Stimulated activated naive B cell treated with anti-CD40 and anti-IgM and Interleukin-4, amounts not matched to agents 10 μg/mL and 1 μg/mL and 100 μg/mL, for 72 hours (primary cell): ENCODE measurements at regions not wholly inside any gene's neighbourhood (a gene's known extent, or its start where the extent isn't known, plus 50 kb on each side); places are given as distances from the start of the nearest gene placed in this dataset.
"Not testable (repeated sequence)": the region's sequence is repeated elsewhere in the genome, so short reads cannot be mapped to it uniquely, and the experiment has no call there.

Experiments
- ATAC-seq, 2 donors: fragments of 150-1000 bp; cut with Tn5 transposase; replicated peaks; 2 replicates each; pipeline ENCODE4 v1.10.0; 2021; ENCODE audit warnings: moderate library complexity in 1 of 2
- DNase-seq: peaks from one replicate; pipeline ENCODE4 v3.0.0; 2021
- H3K27ac Mint-ChIP-seq: one replicate; pipeline ENCODE4 v1.8.0; 2022; ENCODE audit warnings: mild to moderate bottlenecking, mixed read lengths
- H3K27me3 Mint-ChIP-seq, 2 donors: one replicate each; pipeline ENCODE4 v1.8.0; 2022; ENCODE audit warnings: mixed read lengths in 2 of 2
- H3K36me3 Mint-ChIP-seq, 2 donors: one replicate each; pipeline ENCODE4 v1.8.0; 2022; ENCODE audit warnings: mixed read lengths in 2 of 2, mild to moderate bottlenecking in 1 of 2
- H3K4me1 Mint-ChIP-seq, 2 donors: one replicate each; pipeline ENCODE4 v1.8.0; 2022; ENCODE audit warnings: mixed read lengths in 2 of 2, mild to moderate bottlenecking in 1 of 2
- H3K4me3 Mint-ChIP-seq, 2 donors: one replicate each; pipeline ENCODE4 v1.8.0; 2022; ENCODE audit warnings: mild to moderate bottlenecking in 2 of 2, mixed read lengths in 2 of 2, moderate library complexity in 1 of 2
- H3K9me3 Mint-ChIP-seq, 2 donors: one replicate each; pipeline ENCODE4 v1.8.0; 2022; ENCODE audit warnings: mixed read lengths in 2 of 2, mild to moderate bottlenecking in 1 of 2

DNA sequence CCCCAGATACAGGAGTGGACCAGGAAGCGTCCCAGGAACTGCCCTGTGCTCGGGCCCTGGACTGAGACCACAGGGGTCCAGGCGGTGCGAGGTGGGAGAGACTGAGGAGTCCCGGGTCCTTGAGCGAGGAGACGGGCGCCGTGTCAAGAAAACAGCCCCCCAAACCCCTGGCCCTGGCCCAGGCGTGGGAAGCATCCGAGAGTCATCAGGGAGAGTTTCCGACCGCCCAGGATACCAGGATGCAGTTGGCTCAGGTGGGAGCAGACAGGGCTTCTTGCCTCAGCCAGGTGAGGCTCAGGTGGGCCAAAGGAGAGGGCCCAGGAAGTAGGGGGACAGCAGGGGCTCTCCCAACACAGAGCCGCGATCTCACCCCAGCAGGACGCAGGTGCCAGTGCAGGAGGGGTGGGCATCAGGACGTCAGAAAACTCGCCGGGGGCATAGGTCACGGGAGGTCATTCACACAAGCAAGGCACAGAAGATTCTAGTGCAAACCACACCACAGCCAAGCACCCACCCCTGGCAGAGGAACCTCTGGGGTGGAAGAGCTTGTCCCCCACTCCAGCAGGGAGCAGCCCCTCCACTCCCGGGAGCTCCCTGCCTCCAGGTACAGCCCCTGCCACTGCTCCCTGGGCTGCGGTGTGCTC, 102.5 kb upstream of the EIF5 start:
- Mint-ChIP-seq H3K27ac (no peak overlapping the region), H3K4me3 (no peak overlapping the region), H3K36me3 (peaks cover 0 to 2% of the 10 kb centered on the region in 2 donors), H3K9me3 (peaks cover 0 to 3% of the 10 kb centered on the region in 2 donors), H3K4me1 (no peaks in the 10 kb centered on the region), H3K27me3 (peaks cover 54 to 64% of the 10 kb centered on the region in 2 donors)
- DNase-seq, result no peak
- ATAC-seq, result no peak

DNA sequence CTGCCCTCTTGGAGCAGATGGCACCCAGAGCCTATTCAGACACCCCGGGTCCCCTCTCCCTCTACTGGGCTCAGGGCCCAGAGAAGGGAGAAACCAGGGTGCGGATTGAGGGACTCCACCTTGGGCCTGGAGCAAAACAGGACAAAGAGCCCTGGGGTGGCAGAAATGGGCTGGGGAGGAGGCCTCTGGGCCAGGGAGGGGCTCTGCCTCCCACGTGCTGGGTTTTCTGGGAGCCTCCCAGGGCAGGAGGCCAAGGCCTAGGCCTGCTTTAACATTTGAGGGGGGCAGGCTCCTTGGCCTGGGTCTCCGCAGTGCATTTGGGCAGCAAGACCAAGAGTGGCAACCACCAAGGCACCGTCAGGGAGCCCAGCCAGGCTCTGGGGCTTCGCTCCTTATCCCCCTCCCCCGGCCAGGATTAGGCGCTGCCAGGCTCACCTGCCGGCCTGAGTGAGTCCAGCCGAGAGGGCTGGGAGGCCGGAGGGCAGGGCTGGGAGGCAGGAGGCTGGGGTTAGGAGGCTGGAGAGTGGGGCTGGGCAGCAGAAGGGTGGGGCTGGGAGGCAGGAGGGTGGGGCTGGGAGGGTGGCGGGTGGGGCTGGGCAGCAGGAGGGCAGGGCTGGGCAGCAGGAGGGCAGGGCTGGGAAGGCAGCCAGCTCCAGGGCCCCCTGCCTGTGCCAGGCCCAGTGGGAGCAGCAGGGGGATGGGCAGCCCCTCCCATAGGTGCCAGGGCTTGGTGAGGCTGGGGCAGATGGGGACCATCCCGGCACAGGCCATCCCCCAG, 101.8 kb upstream of the EIF5 start:
- Mint-ChIP-seq H3K4me1 (no peaks in the 10 kb centered on the region), H3K27me3 (peaks cover 49 to 57% of the 10 kb centered on the region in 2 donors), H3K9me3 (peaks cover 1 to 3% of the 10 kb centered on the region in 2 donors), H3K4me3 (no peak overlapping the region), H3K27ac (no peak overlapping the region), H3K36me3 (peaks cover 0 to 2% of the 10 kb centered on the region in 2 donors)
- ATAC-seq, result no peak
- DNase-seq, result no peak

DNA sequence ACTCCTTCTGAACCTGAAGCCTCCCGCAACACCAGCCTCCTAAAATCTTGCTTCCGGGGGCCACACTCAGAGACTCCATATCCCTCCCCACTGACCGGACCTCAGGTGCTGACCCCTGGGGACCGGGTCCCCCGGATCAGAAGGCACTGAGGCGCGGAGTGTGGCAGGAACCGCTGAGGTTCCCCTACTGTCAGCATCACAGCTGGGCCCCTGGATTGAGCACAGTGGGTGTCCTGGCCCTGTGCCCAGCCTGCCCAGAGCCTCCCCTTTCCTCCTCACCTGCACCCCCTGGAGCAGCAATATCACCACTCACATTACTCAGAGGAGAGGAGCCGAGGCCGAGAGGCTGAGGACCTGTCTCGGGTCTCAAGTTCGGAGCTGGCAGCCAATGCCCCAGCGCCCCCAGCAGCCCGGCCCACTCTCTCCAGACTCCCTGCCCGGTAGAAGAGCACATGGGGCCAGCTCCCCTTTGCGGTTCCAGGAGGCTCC, 101.2 kb upstream of the EIF5 start:
- no peak overlapping the region for H3K4me3 Mint-ChIP-seq
- H3K27ac Mint-ChIP-seq, result no peak overlapping the region
- DNase-seq (no peak), ATAC-seq (no peak)
- H3K4me1 Mint-ChIP-seq, result no peaks in the 10 kb centered on the region
- peaks cover 0 to 2% of the 10 kb centered on the region in 2 donors for H3K36me3 Mint-ChIP-seq
- peaks cover 46 to 53% of the 10 kb centered on the region in 2 donors for H3K27me3 Mint-ChIP-seq
- peaks cover 5 to 8% of the 10 kb centered on the region in 2 donors for H3K9me3 Mint-ChIP-seq

DNA sequence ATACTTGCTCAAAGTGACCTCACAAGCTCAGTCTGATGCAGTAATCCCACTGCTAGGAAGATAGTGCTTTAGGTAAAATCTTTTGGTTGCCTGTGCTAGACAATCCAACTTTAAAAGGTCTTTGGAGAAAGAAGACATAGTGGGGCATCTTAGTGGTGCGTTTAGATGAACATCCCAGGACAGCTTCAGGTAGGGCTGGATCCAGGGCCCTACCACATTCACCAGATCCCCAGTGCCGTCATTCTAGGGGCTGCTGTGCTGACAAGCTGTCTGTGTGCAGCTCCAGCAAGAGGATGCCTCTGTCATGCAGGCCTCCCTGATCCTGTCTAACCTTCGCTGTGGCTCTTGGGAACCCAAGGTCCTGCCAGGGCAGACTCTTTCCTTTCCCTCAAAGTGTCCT, 100.7 kb upstream of the EIF5 start:
- Mint-ChIP-seq H3K9me3 (peaks cover 5 to 12% of the 10 kb centered on the region in 2 donors), H3K36me3 (peaks cover 2% of the 10 kb centered on the region in 2 donors), H3K4me1 (no peaks in the 10 kb centered on the region), H3K4me3 (no peak overlapping the region), H3K27ac (no peak overlapping the region), H3K27me3 (peaks cover 42 to 50% of the 10 kb centered on the region in 2 donors)
- ATAC-seq (no peak), DNase-seq (no peak)

DNA sequence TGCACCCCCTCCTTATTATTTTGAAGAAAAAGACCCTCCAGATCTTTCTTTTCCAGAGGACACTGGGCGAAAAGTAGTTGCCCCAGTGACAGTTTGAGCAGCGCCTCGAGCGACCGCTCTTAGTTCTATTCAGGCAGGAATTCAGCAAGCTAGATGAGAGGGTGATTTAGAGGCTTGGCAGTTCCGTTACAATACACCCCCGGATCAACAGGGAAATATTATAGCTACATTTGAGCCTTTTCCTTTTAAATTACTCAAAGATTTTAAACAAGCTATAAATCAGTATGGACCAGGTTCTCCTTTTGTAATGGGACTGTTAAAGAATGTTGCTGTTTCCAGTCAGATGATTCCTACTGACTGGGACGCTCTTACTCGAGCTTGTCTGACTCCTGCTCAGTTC, 99.2 kb upstream of the EIF5 start:
- not testable (repeated sequence) for H3K4me3 Mint-ChIP-seq, DNase-seq, ATAC-seq, H3K4me1 Mint-ChIP-seq, H3K27ac Mint-ChIP-seq, H3K36me3 Mint-ChIP-seq
- peaks cover 40 to 47% of the 10 kb centered on the region in 2 donors for H3K27me3 Mint-ChIP-seq
- peaks cover 9 to 18% of the 10 kb centered on the region in 2 donors for H3K9me3 Mint-ChIP-seq

DNA sequence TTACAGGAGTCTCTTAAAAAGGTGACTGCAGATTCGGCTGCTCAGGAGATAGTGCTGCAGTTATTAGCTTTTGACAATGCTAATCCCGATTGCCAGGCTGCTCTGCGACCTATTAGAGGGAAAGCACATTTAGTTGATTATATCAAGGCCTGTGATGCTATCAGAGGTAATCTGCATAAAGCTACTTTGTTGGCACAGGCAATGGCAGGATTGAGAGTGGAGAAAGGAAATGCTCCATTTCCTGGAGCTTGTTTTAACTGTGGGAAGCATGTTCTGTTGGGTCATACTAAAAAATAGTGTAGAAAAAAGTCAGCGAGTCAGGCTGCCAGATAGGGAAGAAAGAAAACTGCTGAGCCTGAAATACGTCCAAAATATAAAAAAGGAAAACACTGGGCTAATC, 98.5 kb upstream of the EIF5 start:
- H3K27me3 Mint-ChIP-seq, result peaks cover 34 to 42% of the 10 kb centered on the region in 2 donors
- ATAC-seq, DNase-seq, H3K4me3 Mint-ChIP-seq, H3K4me1 Mint-ChIP-seq, H3K27ac Mint-ChIP-seq, H3K36me3 Mint-ChIP-seq: not testable (repeated sequence)
- peaks cover 9 to 18% of the 10 kb centered on the region in 2 donors for H3K9me3 Mint-ChIP-seq

GRCh38 chr14:103239751-103240150, 94.3 kb upstream of the EIF5 start:
- no peak for DNase-seq
- H3K4me3 Mint-ChIP-seq, result no peak overlapping the region
- H3K27ac Mint-ChIP-seq, result no peak overlapping the region
- peaks cover 24 to 25% of the 10 kb centered on the region in 2 donors for H3K27me3 Mint-ChIP-seq
- no peak for ATAC-seq
- peaks cover 13 to 18% of the 10 kb centered on the region in 2 donors for H3K9me3 Mint-ChIP-seq
- H3K4me1 Mint-ChIP-seq, result no peaks in the 10 kb centered on the region
- peaks cover 0 to 3% of the 10 kb centered on the region in 2 donors for H3K36me3 Mint-ChIP-seq

GRCh38 chr14:103241531-103241930, 92.5 kb upstream of the EIF5 start:
- DNase-seq, result no peak
- ATAC-seq, result no peak
- Mint-ChIP-seq H3K27ac (no peak overlapping the region), H3K27me3 (peaks cover 14 to 25% of the 10 kb centered on the region in 2 donors), H3K4me1 (no peaks in the 10 kb centered on the region), H3K4me3 (no peak overlapping the region), H3K9me3 (peaks cover 10 to 18% of the 10 kb centered on the region in 2 donors), H3K36me3 (peaks cover 0 to 3% of the 10 kb centered on the region in 2 donors)

GRCh38 chr14:103243764-103244737, 90.0 kb upstream of the EIF5 start:
- DNase-seq, result no peak
- Mint-ChIP-seq H3K4me3 (no peak overlapping the region), H3K27me3 (peaks cover 25 to 36% of the 10 kb centered on the region in 2 donors), H3K36me3 (no peaks in the 10 kb centered on the region), H3K9me3 (peaks cover 4 to 6% of the 10 kb centered on the region in 2 donors), H3K4me1 (no peaks in the 10 kb centered on the region), H3K27ac (no peak overlapping the region)
- no peak for ATAC-seq

- H3K4me1 Mint-ChIP-seq, H3K9me3 Mint-ChIP-seq, H3K4me3 Mint-ChIP-seq, DNase-seq, H3K27ac Mint-ChIP-seq, ATAC-seq, H3K36me3 Mint-ChIP-seq: not testable (repeated sequence)
- H3K27me3 Mint-ChIP-seq, result peaks cover 27 to 39% of the 10 kb centered on the region in 2 donors
Measured at GRCh38 chr14:103245624-103246031, 88.4 kb upstream of the EIF5 start.

GRCh38 chr14:103246070-103246469, 88.0 kb upstream of the EIF5 start:
- Mint-ChIP-seq H3K9me3 (peaks cover 0 to 3% of the 10 kb centered on the region in 2 donors), H3K27ac (no peak overlapping the region), H3K4me1 (no peaks in the 10 kb centered on the region), H3K36me3 (no peaks in the 10 kb centered on the region), H3K27me3 (peaks cover 29 to 42% of the 10 kb centered on the region in 2 donors), H3K4me3 (no peak overlapping the region)
- ATAC-seq (no peak), DNase-seq (no peak)

DNA sequence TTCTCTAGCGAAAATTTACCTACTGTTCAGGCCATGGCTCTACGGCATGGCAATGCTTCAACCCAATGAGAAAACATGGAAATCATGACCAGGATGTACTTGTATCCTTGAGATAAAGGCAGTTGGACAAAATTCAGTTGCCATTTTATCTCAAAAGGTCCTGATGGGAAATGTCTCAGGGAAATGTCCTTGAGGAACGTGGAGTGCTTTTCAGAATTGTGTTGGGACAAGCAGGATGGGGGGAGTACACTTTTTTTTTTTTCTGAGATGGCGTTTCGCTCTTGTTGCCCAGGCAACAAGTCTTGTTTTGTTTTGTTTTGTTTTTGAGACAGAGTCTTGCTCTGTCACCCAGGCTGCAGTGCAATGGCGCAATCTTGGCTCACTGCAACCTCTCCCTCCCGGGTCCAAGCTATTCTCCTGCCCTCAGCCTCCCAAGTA, 86.8 kb upstream of the EIF5 start:
- no peak overlapping the region for H3K27ac Mint-ChIP-seq
- peaks cover 33 to 48% of the 10 kb centered on the region in 2 donors for H3K27me3 Mint-ChIP-seq
- ATAC-seq, result no peak
- H3K4me3 Mint-ChIP-seq, result no peak overlapping the region
- no peaks in the 10 kb centered on the region for H3K36me3 Mint-ChIP-seq
- DNase-seq, result no peak
- H3K9me3 Mint-ChIP-seq, result peaks cover 0 to 4% of the 10 kb centered on the region in 2 donors
- no peaks in the 10 kb centered on the region for H3K4me1 Mint-ChIP-seq

DNA sequence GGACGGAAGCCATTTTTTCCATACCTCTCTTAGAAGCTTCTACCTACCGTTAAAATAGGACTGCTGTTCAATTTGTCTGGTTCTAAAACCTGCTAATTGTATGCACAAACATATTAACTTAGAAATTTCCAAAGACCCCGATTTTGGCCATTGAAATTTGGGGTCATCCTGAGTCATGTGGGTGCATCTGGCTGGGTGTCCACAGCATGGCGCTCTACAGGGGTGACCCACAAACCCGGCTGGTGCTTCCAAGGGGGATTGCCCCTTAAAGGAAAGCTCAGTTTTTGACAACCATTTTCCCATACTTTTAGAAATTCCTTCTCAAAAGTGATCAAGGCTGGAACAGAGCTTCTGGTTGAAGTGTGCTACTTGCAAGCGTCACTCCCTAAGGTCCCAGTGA, 83.9 kb upstream of the EIF5 start:
- no peaks in the 10 kb centered on the region for H3K4me1 Mint-ChIP-seq
- no peaks in the 10 kb centered on the region for H3K36me3 Mint-ChIP-seq
- peaks cover 25 to 42% of the 10 kb centered on the region in 2 donors for H3K27me3 Mint-ChIP-seq
- no peak for DNase-seq
- no peak for ATAC-seq
- no peak overlapping the region for H3K27ac Mint-ChIP-seq
- no peak overlapping the region for H3K4me3 Mint-ChIP-seq
- peaks cover 0 to 3% of the 10 kb centered on the region in 2 donors for H3K9me3 Mint-ChIP-seq

DNA sequence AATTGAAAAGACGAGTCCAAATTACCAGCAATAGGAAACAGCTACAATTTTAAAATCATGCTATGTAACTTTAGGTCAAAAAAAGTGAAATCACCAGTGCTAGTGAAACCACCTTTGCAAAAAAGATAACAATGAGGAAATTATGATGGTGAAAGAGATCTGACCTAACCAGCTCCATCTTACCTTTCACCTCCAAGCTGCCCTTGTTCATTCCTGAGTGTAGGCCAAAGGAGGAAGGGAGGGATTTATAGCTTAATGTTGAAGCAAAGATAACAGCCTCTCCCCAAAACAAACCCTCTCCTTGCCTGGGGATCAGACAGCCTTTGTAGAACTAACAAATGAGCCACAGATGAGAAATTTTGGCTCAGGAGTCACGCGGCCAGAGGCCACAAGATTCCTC, 83.2 kb upstream of the EIF5 start:
- Mint-ChIP-seq H3K9me3 (peaks cover 0 to 3% of the 10 kb centered on the region in 2 donors), H3K27me3 (peaks cover 25 to 37% of the 10 kb centered on the region in 2 donors), H3K27ac (no peak overlapping the region), H3K4me1 (no peaks in the 10 kb centered on the region), H3K36me3 (no peaks in the 10 kb centered on the region), H3K4me3 (no peak overlapping the region)
- ATAC-seq (no peak), DNase-seq (no peak)
